Ishikawa (cell line): ENCODE measurements at regions not wholly inside any gene's neighbourhood (a gene's known extent, or its start where the extent isn't known, plus 50 kb on each side); places are given as distances from the start of the nearest gene placed in this dataset.

ENCODE experiments used
- CEBPB ChIP-seq: IDR thresholded peaks from 2 replicates; pipeline ENCODE4 v1.6.1; 2012
- CREB1 ChIP-seq: IDR thresholded peaks from 2 replicates; pipeline ENCODE4 v1.6.1; 2012; ENCODE audit warnings: low read depth
- EGR1 ChIP-seq: IDR thresholded peaks from 2 replicates; pipeline ENCODE4 v1.6.1; 2012
- EP300 ChIP-seq: IDR thresholded peaks from 2 replicates; pipeline ENCODE4 v1.6.1; 2012; ENCODE audit warnings: borderline replicate concordance
- FOXM1 ChIP-seq: IDR thresholded peaks from 2 replicates; pipeline ENCODE4 v1.6.1; 2012; ENCODE audit warnings: low read depth, borderline replicate concordance
- MAX ChIP-seq: IDR thresholded peaks from 2 replicates; pipeline ENCODE4 v1.6.1; 2012
- NFIC ChIP-seq: IDR thresholded peaks from 2 replicates; pipeline ENCODE4 v1.6.1; 2012
- RAD21 ChIP-seq: IDR thresholded peaks from 2 replicates; pipeline ENCODE4 v1.6.1; 2012; ENCODE audit warnings: low read depth
- REST ChIP-seq: IDR thresholded peaks from 2 replicates; pipeline ENCODE4 v1.6.1; 2012; ENCODE audit warnings: low read depth, mild to moderate bottlenecking
- TAF1 ChIP-seq: IDR thresholded peaks from 2 replicates; pipeline ENCODE4 v1.6.1; 2012; ENCODE audit warnings: low read depth, mild to moderate bottlenecking
- TCF12 ChIP-seq: IDR thresholded peaks from 2 replicates; pipeline ENCODE4 v1.6.1; 2012; ENCODE audit warnings: low read depth
- TEAD4 ChIP-seq: IDR thresholded peaks from 2 replicates; pipeline ENCODE4 v1.6.1; 2012
- USF1 ChIP-seq: IDR thresholded peaks from 2 replicates; pipeline ENCODE4 v1.6.1; 2012
- YY1 ChIP-seq: IDR thresholded peaks from 2 replicates; pipeline ENCODE4 v1.6.1; 2012; ENCODE audit warnings: low read depth
- ZBTB7A ChIP-seq: IDR thresholded peaks from 2 replicates; pipeline ENCODE4 v1.6.1; 2012; ENCODE audit warnings: low read depth

GRCh38 chr13:22931576-22931975, 249.2 kb upstream of the SGCG start:
- no peak for TF ChIP-seq USF1
- no peak for TF ChIP-seq REST
- no peak for TF ChIP-seq TAF1
- no peak for TF ChIP-seq TEAD4
- TF ChIP-seq CEBPB = no peak
- TF ChIP-seq RAD21 = no peak
- no peak for TF ChIP-seq YY1
- TF ChIP-seq EP300 = no peak
- no peak for TF ChIP-seq EGR1
- no peak for TF ChIP-seq NFIC
- no peak for TF ChIP-seq ZBTB7A
- TF ChIP-seq FOXM1 = no peak
- no peak for TF ChIP-seq MAX

- TF ChIP-seq NFIC (no peak), MAX (no peak), TEAD4 (no peak)
These were observed 247.1 kb upstream of the SGCG start for GRCh38 chr13:22933571-22934181.

- no peak for TF ChIP-seq REST
- no peak for TF ChIP-seq YY1
- no peak for TF ChIP-seq TEAD4
- no peak for TF ChIP-seq CEBPB
- TF ChIP-seq EGR1 = no peak
- TF ChIP-seq FOXM1 = no peak
These were observed 245.8 kb upstream of the SGCG start for GRCh38 chr13:22934744-22935523.

- TF ChIP-seq EP300 = no peak
These were observed 244.6 kb upstream of the SGCG start for GRCh38 chr13:22936228-22936627.

GRCh38 chr13:22937241-22937640, 243.5 kb upstream of the SGCG start:
- TF ChIP-seq RAD21 = no peak
- TF ChIP-seq TAF1 = no peak
- no peak for TF ChIP-seq CREB1
- TF ChIP-seq EGR1 = no peak
- no peak for TF ChIP-seq USF1
- no peak for TF ChIP-seq FOXM1
- no peak for TF ChIP-seq CEBPB

GRCh38 chr13:22937953-22938352, 242.8 kb upstream of the SGCG start:
- no peak for TF ChIP-seq YY1
- TF ChIP-seq TEAD4 = no peak

- TF ChIP-seq CEBPB (no peak), MAX (no peak), USF1 (no peak), TCF12 (no peak), RAD21 (no peak), ZBTB7A (no peak), REST (no peak)
These were observed 242.2 kb upstream of the SGCG start for GRCh38 chr13:22938576-22938975.
